ENCODE measurements at regions not wholly inside any gene's neighbourhood (a gene's known extent, or its start where the extent isn't known, plus 50 kb on each side); places are given as distances from the start of the nearest gene placed in this dataset.

DNA sequence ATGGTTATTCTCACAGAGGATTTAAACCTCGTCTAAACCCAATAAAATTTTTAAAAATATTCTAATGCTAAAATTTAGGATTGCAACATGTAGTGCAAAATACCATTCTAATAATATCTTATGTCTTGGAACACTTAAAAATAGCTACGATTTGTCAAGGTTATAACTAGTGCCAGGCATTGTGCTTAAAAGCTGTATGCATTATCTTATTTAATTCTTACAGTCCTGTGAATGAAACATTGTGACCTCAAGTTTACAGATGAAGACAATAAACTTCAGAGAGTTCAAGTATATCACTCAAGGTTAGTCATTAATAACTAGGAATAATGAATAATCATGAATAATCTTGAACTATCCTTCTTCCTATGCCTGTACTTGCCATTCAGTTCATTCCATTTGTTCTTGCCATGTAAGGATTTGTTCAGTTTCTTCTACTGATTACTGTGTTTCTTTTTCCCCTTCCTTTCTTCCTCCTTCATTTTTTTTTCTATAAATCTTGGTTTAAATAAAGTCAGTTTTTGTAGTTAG, 897.6 kb upstream of the NR2F2 start:
- no peak for DNase-seq (ENCODE audit: low read depth in 2 of 2)

DNA sequence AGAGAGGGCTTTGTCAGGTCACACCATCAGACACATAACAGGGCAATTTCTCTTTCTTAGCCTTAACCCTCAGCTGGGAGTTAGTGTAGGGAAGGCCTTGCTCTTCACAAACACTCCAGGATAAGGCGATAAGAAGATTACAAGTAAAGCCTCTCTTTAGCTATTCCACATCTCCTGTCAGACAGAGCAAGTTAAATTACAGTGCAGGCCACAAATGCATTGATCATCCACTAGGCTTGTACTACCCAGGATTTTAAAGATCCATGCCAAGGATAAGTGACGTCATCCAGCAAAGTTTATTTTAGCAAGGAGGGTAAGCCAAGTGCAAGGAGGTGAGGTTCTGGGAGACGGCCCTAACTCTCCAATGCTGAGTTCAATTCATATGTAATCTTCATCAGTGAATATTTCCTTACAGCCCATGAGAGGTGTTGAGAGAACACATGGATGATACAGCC, 890.6 kb upstream of the NR2F2 start:
- no peak for DNase-seq (ENCODE audit: low read depth in 2 of 2)

DNA sequence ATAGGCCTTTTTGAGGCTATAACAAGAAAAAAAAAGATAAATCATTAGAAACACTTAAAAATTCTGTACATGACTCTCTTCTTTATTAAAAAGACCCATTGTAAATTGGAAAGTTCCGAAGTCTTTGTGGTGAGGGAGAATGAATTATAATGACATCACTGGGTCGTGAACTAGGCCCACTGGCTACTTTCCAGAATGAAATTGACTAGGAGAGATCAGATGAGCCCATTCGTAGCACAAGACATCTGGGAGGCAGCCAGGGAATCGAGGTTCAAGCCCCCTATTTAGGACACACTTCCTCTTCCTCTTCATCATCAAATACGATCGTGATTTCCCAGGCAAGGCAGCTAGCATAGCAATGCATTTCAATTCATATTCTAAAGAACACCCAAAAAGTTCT, 889.8 kb upstream of the NR2F2 start:
- no peak for DNase-seq (ENCODE audit: low read depth in 2 of 2)

DNA sequence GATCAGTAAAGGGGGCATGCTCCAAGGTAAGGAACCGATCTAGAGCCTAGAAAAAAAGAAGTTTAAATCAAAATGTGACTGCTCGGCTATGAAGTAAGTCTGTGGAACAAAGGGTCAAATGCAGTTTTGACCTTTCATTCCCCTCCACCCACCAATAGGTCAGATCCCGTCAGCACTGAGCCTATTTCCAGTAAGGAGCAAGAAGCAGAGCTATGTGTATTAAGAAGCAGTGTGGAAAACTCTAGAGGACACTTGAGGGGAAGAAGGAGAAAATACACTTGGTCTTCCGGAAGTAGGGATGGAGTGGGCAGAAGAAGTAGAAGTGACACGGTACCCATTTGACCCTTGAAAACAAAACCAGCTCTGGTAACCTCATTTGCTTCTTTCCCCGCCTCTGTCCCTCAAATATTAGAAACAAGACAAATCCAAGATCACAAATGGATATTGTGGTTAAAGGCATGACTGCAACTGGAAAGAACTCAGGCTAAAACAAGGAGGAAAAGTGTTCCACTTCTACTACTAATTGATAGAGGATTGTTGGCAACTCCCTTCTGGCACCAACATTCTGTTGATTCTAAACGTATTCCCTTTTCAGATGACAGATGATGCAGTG, 888.3 kb upstream of the NR2F2 start:
- no peak for DNase-seq (ENCODE audit: low read depth in 2 of 2)

DNA sequence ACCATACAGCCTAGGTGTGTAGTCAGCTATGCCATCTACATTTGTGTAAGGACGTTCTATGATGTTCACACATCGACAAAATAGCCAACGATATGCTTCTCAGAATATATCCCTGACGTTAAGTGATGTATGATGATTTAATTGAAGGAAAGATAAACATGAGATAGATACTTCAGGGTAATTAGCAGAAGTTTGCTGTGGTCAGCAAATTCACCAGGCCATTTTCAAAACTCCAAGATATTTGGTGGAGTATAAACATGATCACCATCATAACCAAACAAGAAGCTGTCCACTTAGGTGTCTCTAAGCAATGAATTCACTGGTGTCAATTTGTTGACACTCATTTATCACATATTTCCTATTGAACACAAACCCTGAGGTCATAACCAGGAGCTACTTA, 885.6 kb upstream of the NR2F2 start:
- DNase-seq (ENCODE audit: low read depth in 2 of 2) = no peak

DNA sequence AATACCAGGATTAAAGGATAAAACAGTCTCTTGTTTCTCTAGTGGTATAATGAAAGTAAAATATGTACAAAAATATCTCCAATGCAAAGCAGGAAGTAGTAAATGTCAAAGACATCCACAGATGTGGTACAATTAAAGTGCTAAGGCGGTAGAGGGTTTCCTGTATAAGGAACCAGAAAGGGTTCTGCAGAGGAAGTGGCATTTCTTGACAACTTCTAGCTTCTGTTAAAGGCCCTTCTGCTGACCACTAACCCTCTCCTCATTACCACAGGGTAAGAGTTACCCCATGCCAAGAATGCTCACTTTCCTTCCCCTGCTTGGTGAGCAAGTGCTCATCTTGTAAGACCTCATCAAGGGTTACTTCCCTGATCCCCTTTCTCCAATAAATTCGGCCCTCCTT, 883.6 kb upstream of the NR2F2 start:
- no peak for DNase-seq (ENCODE audit: low read depth in 2 of 2)

DNA sequence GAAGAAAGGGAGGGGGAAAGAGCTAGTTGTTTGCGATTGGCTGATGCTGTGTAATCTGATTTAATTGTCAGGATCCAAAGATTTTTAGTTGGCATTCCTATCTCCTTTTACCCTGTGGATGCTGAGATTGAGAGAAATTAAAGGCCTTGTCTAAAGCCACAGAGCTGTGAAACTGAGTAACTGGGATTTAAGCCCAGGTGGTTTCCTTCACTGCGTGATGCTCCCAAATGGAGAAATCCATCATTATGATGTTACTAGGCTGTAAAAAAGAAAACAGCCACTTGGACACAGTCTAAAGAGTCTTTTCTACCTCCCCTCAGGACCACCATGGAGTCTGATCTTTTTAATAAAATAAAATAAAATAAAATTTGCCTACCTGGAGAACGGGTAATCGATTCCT, 883.0 kb upstream of the NR2F2 start:
- DNase-seq (ENCODE audit: low read depth in 2 of 2) = no peak

DNA sequence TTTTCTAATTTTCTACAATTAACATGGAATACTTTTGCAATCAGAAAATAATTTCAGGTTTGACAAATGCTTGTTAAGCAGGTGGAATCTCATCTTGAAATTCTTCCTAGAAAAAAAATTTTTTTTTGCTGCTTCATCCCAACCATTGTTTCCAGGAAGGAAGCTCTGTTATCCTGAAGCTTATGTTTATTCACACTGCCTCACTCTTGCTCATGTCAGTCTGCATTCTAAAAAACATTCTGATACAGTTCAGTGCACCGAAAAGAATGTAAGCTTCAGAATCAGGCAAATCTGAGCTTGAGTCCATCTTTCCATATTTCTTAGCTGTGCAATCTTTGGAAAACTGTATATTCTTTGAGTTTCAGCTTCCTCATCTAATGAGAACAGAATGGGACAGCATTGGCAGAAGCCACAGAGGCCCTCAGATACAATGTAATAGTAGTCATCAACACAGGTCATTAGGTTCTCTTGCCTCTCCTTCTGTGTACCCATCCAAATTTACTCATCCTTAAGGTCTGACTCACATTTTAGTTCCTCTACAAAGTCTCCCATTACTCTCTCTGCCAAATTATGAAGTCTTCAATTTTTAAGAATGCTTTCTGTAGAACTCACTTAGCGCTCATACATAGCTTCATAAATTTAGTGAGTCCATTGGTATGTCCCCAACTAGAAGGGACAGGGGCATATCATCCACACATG, 881.8 kb upstream of the NR2F2 start:
- DNase-seq (ENCODE audit: low read depth in 2 of 2) = no peak

DNA sequence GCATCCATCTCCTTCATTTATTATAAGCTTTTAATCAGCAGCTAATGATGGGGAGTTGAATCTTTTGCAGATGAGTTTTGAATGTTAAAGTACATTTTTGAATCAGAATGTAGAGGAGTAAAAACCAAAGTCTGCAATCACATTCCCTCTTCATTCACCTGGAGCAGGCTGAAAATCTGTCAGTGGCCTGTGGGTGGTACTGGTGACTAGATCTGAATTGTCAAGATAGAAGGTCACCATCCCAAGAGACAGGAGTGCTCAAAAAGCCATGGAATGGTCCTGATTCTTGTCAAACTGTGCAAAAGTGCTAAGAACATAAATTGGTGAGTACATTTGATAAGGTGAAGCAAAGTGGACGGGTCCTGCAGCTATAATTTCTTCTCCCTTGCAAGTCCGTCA, 881.3 kb upstream of the NR2F2 start:
- DNase-seq (ENCODE audit: low read depth in 2 of 2) = no peak

DNA sequence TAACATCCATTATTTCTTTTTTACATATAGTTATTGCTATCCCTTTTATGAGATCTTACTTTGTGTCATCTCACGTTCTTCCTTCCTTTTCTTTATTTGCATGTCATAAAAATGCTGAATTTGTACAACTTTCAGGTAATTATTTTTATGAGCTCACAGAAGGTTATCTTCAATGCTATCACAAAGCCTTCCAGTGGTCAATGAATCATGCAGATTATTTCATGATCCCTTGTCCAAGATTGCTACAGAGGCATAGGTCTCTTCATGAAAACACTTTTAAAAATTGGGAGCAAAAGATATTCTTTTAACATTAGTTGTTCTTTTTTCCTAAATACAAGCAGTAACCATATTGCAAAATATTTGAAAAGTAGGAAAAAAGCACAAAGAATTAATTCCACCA, 880.1 kb upstream of the NR2F2 start:
- no peak for DNase-seq (ENCODE audit: low read depth in 2 of 2)

DNA sequence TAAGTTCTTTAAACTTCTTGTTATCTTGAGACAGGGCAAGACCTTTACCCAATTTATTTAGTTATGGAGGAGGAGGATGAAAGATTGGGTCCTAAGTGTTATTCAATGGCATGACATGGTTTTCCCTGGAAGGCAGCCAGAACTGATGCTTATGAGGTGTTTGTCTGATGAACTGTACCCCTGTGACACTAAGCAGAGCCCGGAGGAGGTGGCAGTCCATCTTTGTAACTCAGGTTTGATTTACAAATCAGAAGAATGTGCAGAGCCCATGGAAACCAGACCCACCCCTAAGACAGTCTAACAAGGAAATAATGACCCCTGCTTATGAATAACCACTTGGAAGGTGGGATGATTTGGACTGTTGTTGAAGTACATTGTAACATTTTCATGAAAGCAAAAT, 878.6 kb upstream of the NR2F2 start:
- DNase-seq (ENCODE audit: low read depth in 2 of 2) = no peak

DNA sequence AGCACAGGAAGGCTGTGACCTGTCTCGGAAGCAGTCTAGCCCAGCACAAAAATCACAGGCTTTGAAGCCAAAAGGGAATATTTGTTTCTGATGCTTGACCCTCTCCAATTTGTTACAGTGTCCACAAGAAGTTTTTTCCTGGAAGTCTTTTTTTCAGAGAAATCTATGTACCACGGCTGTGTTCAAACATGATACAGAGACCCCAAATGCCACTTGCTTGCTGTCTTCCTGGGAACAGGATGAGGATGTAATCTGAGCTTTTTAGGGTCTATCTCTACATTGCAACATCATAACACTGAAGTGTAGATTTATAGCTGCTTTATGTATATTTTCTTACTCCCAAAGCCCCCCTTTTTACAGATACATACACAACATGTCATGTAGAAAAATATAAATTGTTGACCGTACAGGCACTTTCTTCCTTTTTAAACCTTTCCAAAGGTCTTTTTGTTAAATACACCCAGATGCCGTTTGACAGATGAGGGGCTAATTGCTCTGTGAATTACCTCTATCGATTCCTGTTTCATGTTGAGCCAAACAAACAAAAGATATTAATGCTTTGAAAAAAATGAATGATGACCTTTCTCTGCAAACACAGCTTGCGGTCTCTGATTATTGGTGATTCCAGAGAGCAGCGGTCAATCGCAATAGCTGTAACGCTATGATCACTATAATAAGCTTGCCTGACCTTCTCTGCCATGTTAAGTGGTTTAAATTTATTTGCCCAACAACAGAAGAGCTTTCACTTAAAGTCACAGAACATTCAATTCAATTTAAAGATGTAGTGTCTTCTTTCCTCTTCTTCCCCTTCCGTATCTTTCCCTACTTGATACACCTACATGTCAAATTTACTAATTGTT, 875.9 kb upstream of the NR2F2 start:
- no peak for DNase-seq (ENCODE audit: low read depth in 2 of 2)

DNA sequence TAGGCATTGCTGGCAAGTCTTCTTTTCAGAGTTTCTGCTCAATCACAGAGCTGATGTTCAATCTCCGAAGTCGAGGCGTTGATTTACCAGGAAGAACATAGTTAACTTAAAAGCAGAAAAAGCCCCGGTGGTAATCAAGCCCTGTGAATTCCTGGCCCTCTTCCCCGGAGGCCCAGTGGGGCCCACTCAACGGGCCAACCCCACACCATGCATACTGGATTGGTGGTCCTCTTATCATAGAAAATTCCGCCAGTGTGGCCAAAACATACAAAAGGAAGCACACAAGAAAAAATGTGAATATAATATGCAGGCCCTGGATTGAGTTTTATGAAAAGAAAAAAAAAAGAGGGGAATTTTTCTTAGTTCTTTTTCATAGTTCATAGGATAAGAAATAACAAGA, 873.0 kb upstream of the NR2F2 start:
- DNase-seq (ENCODE audit: low read depth in 2 of 2) = no peak

DNA sequence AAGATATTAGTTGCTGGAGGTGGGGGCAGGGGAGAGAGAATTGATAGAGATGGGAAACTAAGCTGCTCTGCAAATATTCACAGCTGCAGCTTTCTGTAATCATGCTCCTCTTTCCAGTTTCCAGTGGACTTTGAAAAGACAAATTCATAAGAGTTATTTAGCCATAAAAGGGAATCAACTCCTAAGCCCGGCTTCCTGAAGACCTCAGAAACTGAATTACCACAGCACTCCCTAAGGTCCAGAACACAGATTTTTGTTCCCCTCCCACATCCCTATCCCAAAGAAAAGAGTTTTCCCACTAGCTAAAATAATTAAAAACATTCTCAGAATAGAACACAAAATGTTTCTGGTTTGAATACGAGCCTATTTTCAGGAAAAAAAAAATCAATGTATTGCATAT, 871.8 kb upstream of the NR2F2 start:
- DNase-seq (ENCODE audit: low read depth in 2 of 2) = no peak

DNA sequence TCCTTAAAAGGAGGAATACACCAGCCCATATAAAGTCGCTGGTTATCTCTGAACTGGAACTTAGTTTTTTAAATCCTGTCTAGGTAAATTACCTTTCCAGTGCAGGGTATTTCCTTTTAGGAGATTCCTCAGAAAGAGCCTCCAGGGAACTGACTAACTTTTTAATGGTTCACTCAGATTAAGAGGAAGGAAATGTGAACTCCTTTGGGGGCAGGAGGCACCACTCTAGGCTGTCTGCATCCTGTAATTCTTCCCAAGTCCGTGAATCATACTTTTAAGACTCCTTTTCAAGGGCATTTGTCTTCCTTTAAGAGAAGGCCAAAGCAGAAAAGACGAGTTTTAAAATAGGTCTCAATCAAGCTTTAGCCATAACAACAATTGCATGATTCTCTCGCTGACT, 871.2 kb upstream of the NR2F2 start:
- no peak for DNase-seq (ENCODE audit: low read depth in 2 of 2)

DNA sequence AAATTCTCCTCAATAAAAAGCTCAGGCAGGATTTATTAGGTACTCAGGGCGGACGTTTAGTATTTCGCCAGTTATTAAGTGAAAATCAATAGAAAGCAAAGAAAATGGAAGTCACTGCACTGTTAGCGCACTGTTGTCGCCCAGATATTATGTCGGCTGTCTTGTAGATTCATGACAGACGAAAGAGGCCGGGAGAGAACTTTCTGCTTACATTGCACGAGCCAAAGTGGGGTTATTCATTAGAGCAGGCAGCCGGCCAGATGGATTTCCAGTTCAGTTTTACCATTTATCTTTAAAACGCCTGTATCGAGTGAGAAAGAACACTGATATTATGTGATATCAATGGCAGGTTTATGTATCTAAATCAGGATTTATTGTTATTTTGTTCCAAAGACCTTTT, 866.0 kb upstream of the NR2F2 start:
- no peak for DNase-seq (ENCODE audit: low read depth in 2 of 2)

DNA sequence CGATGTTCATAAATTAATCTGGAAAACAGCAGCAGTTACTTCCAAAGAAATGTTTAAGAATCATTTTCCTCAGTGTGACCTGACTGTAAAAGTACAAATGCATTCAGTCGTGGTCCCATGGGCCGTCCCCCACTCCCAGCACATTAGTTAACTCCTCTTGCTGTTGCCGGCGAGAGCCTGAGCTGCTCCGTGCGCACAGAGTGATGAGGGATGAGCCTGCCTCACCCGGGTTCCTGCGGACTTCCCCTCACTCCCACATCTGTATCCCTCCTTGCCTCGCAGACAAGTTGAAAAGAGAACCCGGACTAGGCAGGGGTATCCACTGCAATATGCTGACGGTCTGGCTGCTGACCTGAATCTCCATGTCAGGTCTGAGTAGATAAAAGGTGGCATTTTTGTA, 861.7 kb upstream of the NR2F2 start:
- no peak for DNase-seq (ENCODE audit: low read depth in 2 of 2)

DNA sequence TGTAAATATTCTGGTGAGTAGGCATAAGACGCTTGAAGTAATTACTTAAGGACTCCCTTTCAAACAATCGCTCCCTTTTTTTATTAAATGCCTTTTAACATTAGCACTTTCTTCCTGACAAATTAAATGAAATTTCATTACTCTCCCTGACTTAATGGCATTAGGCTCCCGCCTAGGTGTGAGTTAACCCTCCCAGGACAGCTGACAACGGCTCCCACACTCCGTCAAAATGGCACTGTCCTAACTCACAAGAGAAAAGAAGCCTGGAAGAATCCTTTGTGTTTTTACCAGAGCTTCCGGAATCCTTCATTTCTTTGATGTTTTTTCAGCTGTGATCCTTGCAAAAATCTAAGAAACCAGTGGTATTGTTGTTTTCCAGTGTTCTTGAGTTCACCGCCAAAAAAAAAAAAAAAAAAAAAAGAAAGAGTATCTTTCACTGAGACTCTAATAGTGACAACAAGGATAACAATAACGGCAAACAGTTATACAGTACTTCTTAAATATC, 861.0 kb upstream of the NR2F2 start:
- no peak for DNase-seq (ENCODE audit: low read depth in 2 of 2)

DNA sequence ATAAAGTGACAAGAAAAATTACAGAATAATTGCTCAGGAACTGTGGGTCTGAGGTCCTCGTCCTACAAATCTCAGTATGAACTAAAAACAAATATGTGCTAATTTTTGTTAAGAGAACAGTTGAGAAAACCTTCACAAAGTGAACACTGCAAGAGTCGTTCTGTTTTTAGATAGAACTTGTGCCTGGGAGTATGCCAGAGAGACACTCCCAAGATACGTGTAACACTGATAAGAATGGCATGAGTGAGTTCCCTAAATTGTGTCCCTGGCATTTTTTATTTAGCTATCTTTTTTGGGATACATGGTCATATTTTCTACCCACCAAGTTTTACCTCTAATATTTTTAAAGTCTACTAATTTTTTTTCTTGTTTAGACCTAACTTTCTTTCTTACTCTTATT, 860.0 kb upstream of the NR2F2 start:
- DNase-seq (ENCODE audit: low read depth in 2 of 2) = no peak

DNA sequence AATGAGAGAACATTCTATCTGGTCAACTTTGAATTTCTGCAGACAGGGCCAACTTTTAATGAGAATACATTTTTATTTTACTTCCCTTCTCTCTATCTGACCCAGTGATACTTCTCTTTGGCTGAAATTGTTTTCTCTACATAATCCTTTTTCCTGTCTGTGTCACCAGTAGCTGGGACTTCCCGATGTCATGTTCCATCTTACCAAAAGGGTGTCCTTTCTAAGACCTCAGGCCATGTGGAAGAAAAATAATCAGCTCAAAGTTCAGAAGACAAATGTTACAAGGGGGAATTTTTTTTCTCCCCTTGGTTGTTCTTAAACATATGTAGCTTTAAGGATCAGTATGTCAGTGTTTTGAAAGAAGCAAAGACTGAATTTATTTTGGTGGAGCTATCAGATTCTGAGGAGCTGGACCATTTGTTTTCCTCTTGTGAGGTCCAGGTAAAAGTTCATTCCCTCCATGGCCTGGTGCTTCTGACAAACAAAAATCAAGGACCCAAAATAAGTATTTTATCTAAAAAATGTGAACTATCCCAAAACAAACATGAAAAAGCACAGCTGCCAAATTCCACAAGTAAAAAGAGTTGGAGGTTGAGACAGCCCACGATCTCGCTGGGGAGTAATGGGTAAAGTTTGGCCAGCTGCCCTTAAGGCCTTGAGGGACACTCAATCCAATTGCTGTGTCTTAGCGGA, 859.4 kb upstream of the NR2F2 start:
- DNase-seq (ENCODE audit: low read depth in 2 of 2) = no peak

DNA sequence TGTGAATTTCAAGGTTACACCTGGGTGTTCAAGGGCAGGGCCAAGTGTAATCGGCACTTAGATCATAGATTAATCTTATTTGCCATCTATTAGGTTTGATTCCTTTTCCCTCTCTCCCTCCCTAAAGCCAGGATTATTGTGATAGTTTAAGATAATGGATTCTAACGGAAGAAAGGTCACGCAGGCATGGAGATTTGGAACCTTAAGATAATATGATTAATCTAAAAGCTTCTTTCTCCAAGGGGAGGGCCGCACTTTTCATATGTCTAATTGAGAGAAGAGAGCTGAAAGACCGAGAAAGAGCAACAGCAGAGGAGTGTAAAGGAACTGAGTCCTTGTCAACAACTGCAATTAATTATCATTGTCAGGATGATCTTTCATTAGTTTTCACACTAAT, 858.8 kb upstream of the NR2F2 start:
- no peak for DNase-seq (ENCODE audit: low read depth in 2 of 2)

DNA sequence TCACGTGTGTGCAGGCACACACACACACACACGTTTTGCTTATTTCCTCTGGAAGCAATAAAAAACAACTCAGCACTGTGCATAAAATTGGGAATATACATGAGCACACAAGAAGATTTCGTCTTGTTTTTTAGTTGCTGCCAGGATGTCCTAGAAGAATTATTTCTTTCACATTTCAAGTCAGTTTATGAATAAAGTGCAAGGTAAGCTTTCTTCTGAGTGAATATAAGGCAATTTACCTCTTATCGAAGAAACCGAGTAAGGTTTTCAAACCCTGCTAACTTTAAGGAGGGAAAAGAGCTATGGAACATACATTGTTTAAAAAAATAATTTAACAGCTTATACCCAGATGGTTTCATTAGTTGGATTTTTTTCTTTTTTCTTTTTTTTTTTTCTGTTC, 855.4 kb upstream of the NR2F2 start:
- DNase-seq (ENCODE audit: low read depth in 2 of 2) = no peak

Measured in stimulated activated CD8-positive, alpha-beta memory T cell treated with anti-CD3 and anti-CD28 coated beads, Interleukin-2, amount 100 ng/mL, for 48 hours (primary cell).